Neural cell (in vitro differentiated cells): ENCODE measurements at regions not wholly inside any gene's neighbourhood (a gene's known extent, or its start where the extent isn't known, plus 50 kb on each side); places are given as distances from the start of the nearest gene placed in this dataset.

Source experiments
- CTCF ChIP-seq: fragments of 450-650 bp; IDR thresholded peaks from 2 replicates; pipeline ENCODE4 v1.5.1; 2014; ENCODE audit warnings: antibody characterized with exemption, mild to moderate bottlenecking, moderate library complexity; ENCODE audit not compliant: poor library complexity, severe bottlenecking
- EP300 ChIP-seq: fragments of 450-650 bp; conservative IDR thresholded peaks from 2 replicates; pipeline ENCODE4 v1.6.1; 2014; ENCODE audit warnings: antibody characterized with exemption, mild to moderate bottlenecking, moderate library complexity; ENCODE audit not compliant: poor library complexity, severe bottlenecking
- EZH2 ChIP-seq: fragments of 200-600, 300-800 bp; shearing (Covaris generic), sonication (generic); IDR thresholded peaks from 2 replicates; pipeline ENCODE4 v1.6.1; 2014; ENCODE audit warnings: antibody characterized with exemption, low read length, borderline replicate concordance, mild to moderate bottlenecking; ENCODE audit not compliant: insufficient read depth, poor library complexity, severe bottlenecking
- MXI1 ChIP-seq: fragments of 450-650 bp; conservative IDR thresholded peaks from 2 replicates; pipeline ENCODE4 v1.6.1; 2014; ENCODE audit warnings: antibody characterized with exemption, mild to moderate bottlenecking; ENCODE audit not compliant: poor library complexity, severe bottlenecking
- POLR2AphosphoS5 ChIP-seq: IDR thresholded peaks from 2 replicates; pipeline ENCODE4 v1.6.1; 2012
- RAD21 ChIP-seq: fragments of 450-650 bp; conservative IDR thresholded peaks from 2 replicates; pipeline ENCODE4 v1.6.1; 2014; ENCODE audit warnings: antibody characterized with exemption, mild to moderate bottlenecking, moderate library complexity
- REST ChIP-seq: IDR thresholded peaks from 2 replicates; pipeline ENCODE4 v1.6.1; 2012; ENCODE audit warnings: borderline replicate concordance
- TAF1 ChIP-seq: IDR thresholded peaks from 2 replicates; pipeline ENCODE4 v1.6.1; 2012; ENCODE audit warnings: low read depth

GRCh38 chr9:115914291-115914690, 239.3 kb upstream of the PAPPA start:
- TF ChIP-seq CTCF (no peak), EP300 (no peak), POLR2AphosphoS5 (no peak), RAD21 (no peak), TAF1 (no peak), REST (no peak), MXI1 (no peak), EZH2 (no peak)
